ENCODE measurements at regions not wholly inside any gene's neighbourhood (a gene's known extent, or its start where the extent isn't known, plus 50 kb on each side); places are given as distances from the start of the nearest gene placed in this dataset.

DNA sequence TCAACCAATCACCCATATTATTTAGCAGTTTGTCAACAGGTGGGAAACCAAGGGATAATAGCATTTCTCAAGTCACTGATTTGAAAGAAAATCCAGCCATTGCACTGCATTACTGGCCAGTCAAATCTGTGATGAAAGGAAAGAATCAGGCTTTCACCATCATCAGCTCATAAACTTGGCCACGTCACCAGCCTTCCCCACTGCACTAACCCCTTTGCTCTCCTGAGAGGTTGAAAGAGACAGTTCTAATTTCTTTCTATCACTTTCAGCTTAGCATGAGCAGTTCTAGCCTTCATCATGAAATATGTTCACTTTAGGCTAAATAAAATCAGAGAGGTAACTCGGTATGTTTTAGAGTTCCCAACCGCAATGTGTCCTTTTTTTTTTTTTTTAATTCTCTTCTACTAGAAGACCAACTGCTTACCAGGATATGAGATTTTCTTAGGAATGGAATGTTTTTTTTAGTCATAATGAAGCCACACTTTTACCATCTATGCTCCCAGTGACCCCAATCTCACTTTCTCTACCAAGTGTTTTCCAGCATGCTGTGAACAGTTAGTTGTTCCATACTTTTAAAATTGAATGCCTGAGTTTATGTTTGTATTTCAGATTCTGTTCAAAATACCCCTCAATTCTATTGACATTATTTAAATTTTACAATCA is 55.7 kb upstream of the SLC7A11 start:
- DNase-seq, result no peak
- no peak for TF ChIP-seq POLR2A (IDR thresholded peaks at IDR 0.05)
- TF ChIP-seq, protein P1, sequence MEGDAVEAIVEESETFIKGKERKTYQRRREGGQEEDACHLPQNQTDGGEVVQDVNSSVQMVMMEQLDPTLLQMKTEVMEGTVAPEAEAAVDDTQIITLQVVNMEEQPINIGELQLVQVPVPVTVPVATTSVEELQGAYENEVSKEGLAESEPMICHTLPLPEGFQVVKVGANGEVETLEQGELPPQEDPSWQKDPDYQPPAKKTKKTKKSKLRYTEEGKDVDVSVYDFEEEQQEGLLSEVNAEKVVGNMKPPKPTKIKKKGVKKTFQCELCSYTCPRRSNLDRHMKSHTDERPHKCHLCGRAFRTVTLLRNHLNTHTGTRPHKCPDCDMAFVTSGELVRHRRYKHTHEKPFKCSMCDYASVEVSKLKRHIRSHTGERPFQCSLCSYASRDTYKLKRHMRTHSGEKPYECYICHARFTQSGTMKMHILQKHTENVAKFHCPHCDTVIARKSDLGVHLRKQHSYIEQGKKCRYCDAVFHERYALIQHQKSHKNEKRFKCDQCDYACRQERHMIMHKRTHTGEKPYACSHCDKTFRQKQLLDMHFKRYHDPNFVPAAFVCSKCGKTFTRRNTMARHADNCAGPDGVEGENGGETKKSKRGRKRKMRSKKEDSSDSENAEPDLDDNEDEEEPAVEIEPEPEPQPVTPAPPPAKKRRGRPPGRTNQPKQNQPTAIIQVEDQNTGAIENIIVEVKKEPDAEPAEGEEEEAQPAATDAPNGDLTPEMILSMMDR (IDR thresholded peaks at IDR 0.05), result no peak
- Histone ChIP-seq H3K4me1 (no peaks in the 10 kb centered on the region), H3K36me3 (no peaks in the 10 kb centered on the region), H3K27ac (no peak overlapping the region), H3K27me3 (no peaks in the 10 kb centered on the region), H3K9me3 (no peaks in the 10 kb centered on the region), H3K4me3 (no peak overlapping the region)
- intact Hi-C loops (cut with DNase I), result no loop called here
- 58 to 72% methylated on average over 3 of the region's 3 CpGs for WGBS, 2 donors

DNA sequence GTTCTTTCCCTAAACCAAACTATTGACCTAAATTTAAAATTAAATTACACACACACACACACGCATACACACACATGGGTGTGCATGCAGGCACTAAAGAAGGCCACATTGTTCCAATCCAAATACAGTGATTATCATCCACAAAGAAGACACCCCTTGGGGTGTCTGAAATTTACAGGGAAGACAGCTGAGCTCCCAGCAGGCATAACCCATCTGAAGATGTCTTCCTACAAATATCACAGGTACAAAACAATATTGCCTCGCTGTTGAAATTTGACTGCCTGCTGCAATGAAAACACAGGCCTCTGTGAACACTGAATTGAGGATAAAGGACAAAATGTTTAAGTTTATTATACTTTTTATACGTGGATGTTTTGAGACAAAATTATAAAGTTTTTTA is 50.2 kb upstream of the SLC7A11 start:
- H3K4me3 ChIP-seq, result no peak overlapping the region
- H3K36me3 ChIP-seq, result no peaks in the 10 kb centered on the region
- no peak overlapping the region for H3K27ac ChIP-seq
- H3K4me1 ChIP-seq, result no peaks in the 10 kb centered on the region
- 92 to 96% methylated on average over 3 of the region's 3 CpGs for WGBS, 2 donors
- intact Hi-C loops (cut with DNase I), result no loop called here
- H3K9me3 ChIP-seq, result no peaks in the 10 kb centered on the region
- TF ChIP-seq, protein P1 (IDR thresholded peaks at IDR 0.05), result no peak
- TF ChIP-seq POLR2A (IDR thresholded peaks at IDR 0.05), result no peak
- H3K27me3 ChIP-seq, result no peaks in the 10 kb centered on the region
- no peak for DNase-seq

All from esophagus squamous epithelium (tissue), 5 donors.